Hindlimb muscle (tissue), 1 donor: ENCODE measurements at regions not wholly inside any gene's neighbourhood (a gene's known extent, or its start where the extent isn't known, plus 50 kb on each side); places are given as distances from the start of the nearest gene placed in this dataset.

Source experiments
- DNase-seq: peaks from one replicate; pipeline ENCODE4 v3.0.0-alpha.2; 2013

GRCh38 chr6:164286011-164286410 lies 871.5 kb downstream of the QKI start:
- no peak for DNase-seq

DNA sequence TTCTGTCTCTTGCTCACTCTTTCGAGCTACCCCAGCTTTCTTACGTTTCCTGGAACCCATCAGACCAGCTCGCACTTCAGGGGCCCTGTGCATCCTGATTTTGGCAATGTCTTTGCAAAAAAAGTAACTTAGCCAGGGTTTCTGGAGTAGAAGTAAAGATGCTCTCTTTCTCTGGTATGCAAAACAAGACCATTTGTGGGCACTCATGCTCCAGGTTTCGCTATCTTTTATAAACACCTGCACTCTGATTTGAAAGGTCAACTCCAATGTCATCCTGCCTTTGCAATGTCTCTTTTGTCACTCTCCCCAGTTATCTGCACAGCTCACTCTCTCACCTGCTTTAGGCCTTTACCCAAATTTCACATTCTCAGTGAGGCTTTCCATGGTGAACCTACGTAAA lies 869.1 kb downstream of the QKI start:
- no peak for DNase-seq

DNA sequence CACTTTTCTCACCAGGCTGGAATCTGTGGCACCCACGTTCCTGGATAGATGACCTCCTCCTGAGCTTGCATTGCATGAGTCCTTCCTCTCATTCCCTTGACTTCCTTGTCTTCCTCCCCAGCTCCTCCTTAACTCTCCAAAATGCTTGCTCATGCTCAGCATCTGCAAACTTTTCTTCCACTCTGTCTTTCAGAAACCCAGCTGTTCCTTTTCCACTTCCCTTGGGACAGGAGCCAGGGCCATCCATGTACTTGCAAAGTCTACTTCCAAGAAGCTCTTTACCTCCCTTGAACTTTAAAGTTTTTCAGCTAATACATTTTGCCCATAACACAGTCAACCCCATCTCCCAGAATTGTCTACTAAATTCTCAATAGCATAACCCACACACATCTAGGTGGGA lies 861.7 kb downstream of the QKI start:
- no peak for DNase-seq

- DNase-seq, result no peak
These were observed 861.3 kb downstream of the QKI start for GRCh38 chr6:164275773-164276172.

DNA sequence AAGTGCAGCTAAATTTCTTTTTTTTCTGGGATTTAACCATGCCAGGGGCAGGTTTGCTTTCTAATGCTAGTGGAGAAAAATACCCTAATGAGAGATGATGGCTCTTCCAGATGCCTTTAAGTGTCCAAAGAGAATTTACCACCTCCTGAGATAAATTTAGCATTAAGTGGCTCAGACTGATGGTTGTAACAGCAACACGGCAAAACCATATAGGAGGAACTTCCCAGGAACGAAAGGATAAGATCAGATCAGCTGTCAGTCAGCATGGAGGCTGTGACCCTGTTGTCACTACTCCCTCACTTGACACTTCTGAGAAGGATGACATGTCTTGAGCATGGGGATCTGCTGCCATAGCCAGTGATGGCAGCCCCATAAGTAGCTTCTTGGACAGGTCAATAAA lies 860.0 kb downstream of the QKI start:
- DNase-seq, result no peak

DNA sequence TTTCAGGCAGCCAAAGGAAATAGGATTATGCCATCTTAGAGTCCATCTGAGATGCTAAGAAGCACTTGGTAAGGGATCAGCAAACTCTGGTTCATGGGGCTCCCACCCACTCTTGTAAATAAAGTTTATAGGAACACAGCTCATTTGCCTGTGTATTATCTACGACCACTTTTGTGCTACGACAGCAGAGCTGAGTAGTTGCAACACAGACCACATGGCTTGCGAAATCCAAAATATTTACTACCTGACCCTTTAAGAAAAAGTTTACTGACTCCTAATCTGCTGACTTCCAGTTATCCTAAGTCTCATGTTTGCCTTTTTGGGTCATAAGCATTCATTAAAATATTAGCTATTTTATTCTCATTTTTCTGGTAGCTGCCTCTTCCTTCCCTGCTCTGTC lies 859.0 kb downstream of the QKI start:
- DNase-seq, result no peak

- DNase-seq, result no peak
These were observed 852.3 kb downstream of the QKI start for GRCh38 chr6:164266851-164267250.

GRCh38 chr6:164262348-164262747 lies 847.8 kb downstream of the QKI start:
- DNase-seq, result no peak

DNA sequence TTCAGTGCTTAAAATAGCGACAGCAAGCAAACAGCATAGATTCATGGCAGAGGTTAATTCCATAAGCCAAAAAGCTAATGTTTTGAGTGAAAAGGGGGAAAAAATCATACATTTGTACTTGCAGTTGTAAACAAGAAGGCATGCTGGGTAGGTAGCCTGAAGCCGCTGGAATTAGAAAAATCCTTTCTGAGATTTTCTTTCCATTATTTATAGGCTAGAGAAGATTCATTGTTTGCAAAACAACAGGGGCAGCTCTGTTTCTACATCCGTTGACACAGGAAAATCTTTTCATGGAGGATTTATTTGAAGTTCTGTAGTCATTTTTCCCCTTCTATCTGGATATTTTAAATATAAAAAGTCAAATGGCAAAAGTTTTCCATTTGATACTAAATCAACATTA lies 843.9 kb downstream of the QKI start:
- DNase-seq, result no peak

DNA sequence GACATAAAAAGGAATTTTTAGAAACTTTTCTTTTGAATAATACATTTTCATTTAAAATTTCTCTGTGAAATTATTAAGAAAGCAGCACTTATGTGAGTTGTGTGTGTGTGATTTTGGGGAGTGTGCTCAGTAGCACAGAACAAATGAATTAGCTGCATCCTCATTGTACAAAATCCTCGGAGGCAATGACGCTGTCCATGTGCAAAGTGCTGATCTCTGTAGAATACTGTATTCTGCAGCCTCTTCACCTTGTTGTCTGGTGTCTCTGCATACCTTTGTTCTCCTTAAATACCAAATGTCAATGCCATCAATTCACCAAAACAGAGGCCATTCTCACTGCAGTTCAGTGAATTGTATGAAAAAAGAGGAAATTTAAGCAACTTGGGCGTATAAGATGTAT lies 838.4 kb downstream of the QKI start:
- DNase-seq, result peak; percentile 11

GRCh38 chr6:164252291-164252690 lies 837.8 kb downstream of the QKI start:
- DNase-seq, result no peak

DNA sequence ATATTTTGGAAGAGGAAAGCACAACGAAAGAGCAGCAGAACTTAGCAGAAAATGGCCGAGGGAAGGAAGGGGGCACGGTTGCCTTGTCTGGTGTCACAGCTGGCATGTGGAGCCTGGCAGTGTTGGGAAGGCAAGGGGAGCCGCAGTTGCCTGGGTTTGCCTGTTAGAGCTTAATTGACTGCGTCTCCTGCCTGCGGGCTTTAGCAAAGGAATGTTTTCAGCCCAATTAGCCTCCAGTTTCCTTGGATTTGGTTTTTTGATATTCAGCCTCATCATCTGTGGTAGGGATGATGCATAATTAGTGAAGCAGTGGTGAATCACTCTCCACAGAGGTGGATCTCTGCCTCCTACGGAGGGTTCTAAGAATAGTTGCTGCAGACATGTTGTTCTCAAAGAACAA lies 832.6 kb downstream of the QKI start:
- no peak for DNase-seq

DNA sequence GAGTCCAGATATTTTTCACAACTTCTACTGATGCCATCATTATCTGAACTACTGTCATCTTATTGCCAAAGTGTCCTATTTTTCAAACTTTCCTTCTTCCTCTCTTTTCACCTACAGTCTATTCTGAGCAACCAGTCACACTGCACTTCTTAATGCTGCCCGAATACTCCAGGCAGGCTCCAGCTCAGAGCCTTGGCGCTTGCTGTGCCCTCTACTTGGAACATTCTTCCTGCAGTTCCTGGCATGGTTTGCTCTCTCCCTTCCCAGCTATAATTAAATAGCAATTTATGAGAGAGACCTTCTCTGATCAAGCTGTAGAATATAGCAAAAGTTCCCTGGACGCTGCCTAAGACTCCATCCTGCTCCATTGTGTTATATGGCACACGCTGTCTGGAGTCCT lies 831.6 kb downstream of the QKI start:
- DNase-seq, result no peak

DNA sequence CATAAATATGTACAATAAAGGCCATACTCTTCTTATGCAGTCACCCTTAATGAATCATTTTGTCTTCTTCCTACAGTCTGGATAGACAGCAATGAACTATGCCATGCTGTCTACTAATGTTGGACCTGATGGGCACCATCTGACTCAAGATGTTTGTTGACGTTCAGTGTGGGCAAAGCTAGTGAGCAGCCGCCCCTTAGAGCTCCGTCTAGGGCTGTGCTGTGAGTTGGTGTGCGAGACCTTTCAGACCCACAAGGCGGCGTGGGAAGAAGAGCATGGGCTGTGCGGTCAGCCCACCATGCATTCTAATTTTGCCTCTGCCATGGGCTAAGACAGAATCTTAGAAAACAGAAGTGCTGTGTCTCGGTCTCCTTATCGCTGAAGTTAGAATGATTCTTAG lies 829.4 kb downstream of the QKI start:
- DNase-seq, result no peak

DNA sequence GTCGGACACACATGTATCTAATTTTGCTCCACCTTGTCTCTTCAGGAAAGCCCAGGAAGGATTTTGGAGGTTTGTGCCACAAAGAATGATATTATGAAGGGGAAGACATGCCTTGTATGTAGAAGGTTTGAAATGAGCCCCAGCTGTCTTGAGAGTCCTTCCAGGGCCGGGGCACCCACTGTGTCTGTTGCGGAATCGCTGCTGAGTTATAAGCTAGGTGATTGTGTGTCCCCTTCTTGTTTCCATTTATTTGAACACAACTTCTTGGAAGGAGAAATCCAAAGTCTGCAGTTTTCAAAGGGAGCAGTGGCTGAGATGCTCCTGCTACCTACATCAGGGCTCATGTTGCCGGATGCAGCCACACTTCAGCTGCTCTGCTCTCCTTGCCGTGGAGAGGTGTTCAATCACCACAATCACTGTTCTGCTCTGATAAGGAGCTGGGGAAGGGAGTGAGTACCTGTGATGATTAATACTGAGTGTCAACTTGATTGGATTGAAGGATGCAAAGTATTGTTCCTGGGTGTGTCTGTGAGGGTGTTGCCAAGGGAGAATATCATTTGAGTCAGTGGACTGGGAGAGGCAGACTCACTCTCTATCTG lies 828.6 kb downstream of the QKI start:
- DNase-seq, result no peak

GRCh38 chr6:164230804-164231203 lies 816.3 kb downstream of the QKI start:
- DNase-seq, result no peak

GRCh38 chr6:164230259-164230658 lies 815.7 kb downstream of the QKI start:
- no peak for DNase-seq

GRCh38 chr6:164229716-164230115 lies 815.2 kb downstream of the QKI start:
- DNase-seq, result no peak

GRCh38 chr6:164227952-164228522 lies 813.5 kb downstream of the QKI start:
- no peak for DNase-seq

DNA sequence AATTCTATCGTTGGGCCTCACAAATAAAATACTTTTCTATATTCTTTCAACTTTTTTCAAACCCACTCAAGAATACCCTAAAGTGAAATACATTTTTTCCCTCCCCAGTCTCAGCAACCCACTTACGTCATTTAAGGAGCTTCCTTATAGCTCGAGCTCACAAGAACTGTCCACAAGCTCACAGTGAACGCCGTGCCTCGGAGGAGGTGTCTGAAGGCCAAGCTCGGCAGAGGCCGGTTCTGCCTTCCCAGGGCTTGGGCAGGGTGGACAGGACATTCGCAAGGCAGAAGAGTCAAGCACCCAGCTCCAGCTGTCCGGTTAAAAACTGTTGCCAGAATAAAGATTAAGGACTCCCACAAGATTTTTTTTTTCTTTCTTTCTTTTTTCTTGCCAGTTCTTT lies 802.3 kb downstream of the QKI start:
- no peak for DNase-seq

- DNase-seq, result no peak
These were observed 801.9 kb downstream of the QKI start for GRCh38 chr6:164216368-164216767.

DNA sequence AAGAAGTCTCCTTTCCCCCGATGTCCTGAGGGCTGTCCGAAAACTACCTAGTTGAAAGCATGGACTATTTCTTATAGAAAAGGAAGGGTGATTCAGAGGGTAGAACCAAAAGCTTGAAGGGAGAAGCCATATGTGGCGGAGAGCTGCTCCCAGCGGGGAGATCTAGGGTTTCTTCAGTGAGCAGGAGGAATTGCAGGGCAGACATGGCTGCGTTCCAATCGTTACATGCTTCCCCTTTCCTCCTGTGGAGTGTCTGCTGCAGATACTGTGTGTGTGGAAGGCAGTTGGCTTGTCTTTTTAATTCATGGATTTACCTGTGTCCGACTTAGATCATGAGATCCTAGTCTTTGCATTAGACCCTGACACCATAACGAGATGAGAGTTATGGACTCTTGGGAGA lies 799.5 kb downstream of the QKI start:
- DNase-seq, result no peak

DNA sequence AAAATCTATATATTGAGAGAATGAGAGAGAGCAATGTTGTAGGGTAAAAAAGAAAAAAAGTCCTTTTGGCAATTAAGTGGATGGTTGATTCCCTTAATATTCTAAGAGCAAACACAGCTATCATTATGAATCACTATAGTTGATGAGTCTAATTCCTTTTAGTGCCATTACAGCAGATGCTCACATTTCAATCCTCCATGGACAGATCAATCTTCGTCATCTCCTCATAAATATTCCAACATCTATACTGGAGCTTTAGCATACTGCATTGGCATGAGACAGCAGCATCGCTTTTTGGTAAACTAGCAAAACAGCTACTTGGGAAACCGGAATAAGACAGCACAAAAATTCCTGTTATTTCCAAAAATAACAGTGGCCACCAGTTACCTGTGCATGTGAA lies 796.7 kb downstream of the QKI start:
- DNase-seq, result no peak

- no peak for DNase-seq
These were observed 796.3 kb downstream of the QKI start for GRCh38 chr6:164210783-164211182.

DNA sequence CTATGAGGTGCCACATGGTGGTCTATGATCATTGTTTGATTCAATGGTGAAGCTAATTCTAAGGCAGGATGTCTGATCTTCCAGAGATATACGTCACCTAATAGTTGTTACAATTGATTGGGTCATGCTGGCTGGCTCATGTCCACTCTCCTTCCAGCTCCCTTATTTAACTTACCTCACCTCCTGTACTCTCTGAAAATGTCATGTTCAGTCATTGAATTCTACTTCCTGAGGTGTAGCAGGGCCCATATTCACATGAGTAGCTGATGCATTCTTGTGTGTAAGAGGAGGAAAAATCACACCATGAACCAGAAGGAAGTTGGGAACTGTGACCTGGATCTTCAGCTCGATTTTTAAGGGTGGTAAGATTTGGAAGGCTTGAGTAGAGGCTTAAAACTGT lies 795.8 kb downstream of the QKI start:
- no peak for DNase-seq
